ENCODE measurements at regions not wholly inside any gene's neighbourhood (a gene's known extent, or its start where the extent isn't known, plus 50 kb on each side); places are given as distances from the start of the nearest gene placed in this dataset.

- Histone ChIP-seq H3K9me2 (ENCODE audit: insufficient read depth) (no peaks in the 10 kb centered on the region), H3K79me2 (ENCODE audit: insufficient read depth, low read length) (no peaks in the 10 kb centered on the region), H3K27ac (ENCODE audit: low read depth, low read length) (no peak overlapping the region), H3K36me3 (ENCODE audit: control insufficient read depth in 1 of 2, insufficient read depth in 2 of 2, low read length in 2 of 2) (no peaks in the 10 kb centered on the region), H3K4me3 (replicated peaks in 1 of 2; ENCODE audit: low read depth in 1 of 2, low read length in 2 of 2) (no peak overlapping the region), H3K9me3 (ENCODE audit: control insufficient read depth in 1 of 2, insufficient read depth in 1 of 2, low read depth in 1 of 2, low read length in 2 of 2) (peaks cover 8 to 24% of the 10 kb centered on the region in 2 experiments; a peak in 2 of 4 replicates), H3K4me1 (ENCODE audit: control insufficient read depth in 1 of 2, insufficient read depth in 2 of 2, low read length in 2 of 2) (no peaks in the 10 kb centered on the region), H4K20me1 (ENCODE audit: insufficient read depth) (no peaks in the 10 kb centered on the region), H2AFZ (ENCODE audit: low read depth, low read length, poor library complexity, severe bottlenecking) (no peak overlapping the region), H3K4me2 (ENCODE audit: low read length) (no peak overlapping the region), H3K27me3 (ENCODE audit: insufficient read depth, low read length) (no peaks in the 10 kb centered on the region), H3K9ac (ENCODE audit: low read length) (no peak overlapping the region)
- no TSS peak for BruUV-seq (replicated peaks)
- RAD21 ChIA-PET (ENCODE audit: low non-redundant PET in 1 of 2, low total read pairs in 2 of 2, uncharacterized antibody in 2 of 2, unreplicated experiment in 2 of 2) = no interaction called here
- intact Hi-C loops (cut with micrococcal nuclease) = no loop called here
- TF ChIP-seq SP1 (IDR thresholded peaks at IDR 0.05; ENCODE audit: low read depth) (no peak), JUND (IDR thresholded peaks at IDR 0.05) (no peak)
- CTCF ChIA-PET = no interaction called here
- ATAC-seq (no peak), DNase-seq (ENCODE audit: low read depth, low spot score) (no peak)
- POLR2A ChIA-PET = no interaction called here
Observed at GRCh38 chr21:20301395-20301794, 696.8 kb upstream of the NCAM2 start.

DNA sequence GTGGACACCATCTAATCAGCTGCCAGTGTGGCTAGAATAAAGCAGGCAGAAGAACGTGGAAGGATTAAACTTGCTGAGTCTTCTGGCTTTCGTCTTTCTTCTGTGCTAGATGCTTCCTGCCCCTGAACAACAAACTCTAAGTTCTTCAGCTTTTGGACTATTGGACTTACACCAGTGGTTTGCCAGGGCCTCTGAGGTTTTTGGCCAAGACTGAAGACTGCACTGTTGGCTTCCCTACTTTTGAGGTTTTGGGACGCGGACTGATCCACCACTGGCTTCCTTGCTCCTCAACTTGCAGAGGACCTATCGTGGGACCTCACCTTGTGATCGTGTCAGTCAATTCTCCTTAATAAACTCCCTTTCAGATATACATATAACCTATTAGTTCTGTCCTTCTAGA lies 696.1 kb upstream of the NCAM2 start:
- CTCF ChIA-PET = no interaction called here
- ATAC-seq (no peak), DNase-seq (ENCODE audit: low read depth, low spot score) (no peak)
- Histone ChIP-seq H2AFZ (ENCODE audit: low read depth, low read length, poor library complexity, severe bottlenecking) (no peak overlapping the region), H4K20me1 (ENCODE audit: insufficient read depth) (no peaks in the 10 kb centered on the region), H3K9me2 (ENCODE audit: insufficient read depth) (no peaks in the 10 kb centered on the region), H3K79me2 (ENCODE audit: insufficient read depth, low read length) (no peaks in the 10 kb centered on the region), H3K4me2 (ENCODE audit: low read length) (no peak overlapping the region), H3K27ac (ENCODE audit: low read depth, low read length) (no peak overlapping the region), H3K9ac (ENCODE audit: low read length) (no peak overlapping the region), H3K4me1 (ENCODE audit: control insufficient read depth in 1 of 2, insufficient read depth in 2 of 2, low read length in 2 of 2) (no peaks in the 10 kb centered on the region), H3K9me3 (ENCODE audit: control insufficient read depth in 1 of 2, insufficient read depth in 1 of 2, low read depth in 1 of 2, low read length in 2 of 2) (peaks cover 8 to 18% of the 10 kb centered on the region in 2 experiments; a peak in 2 of 4 replicates), H3K27me3 (ENCODE audit: insufficient read depth, low read length) (no peaks in the 10 kb centered on the region), H3K4me3 (replicated peaks in 1 of 2; ENCODE audit: low read depth in 1 of 2, low read length in 2 of 2) (no peak overlapping the region), H3K36me3 (ENCODE audit: control insufficient read depth in 1 of 2, insufficient read depth in 2 of 2, low read length in 2 of 2) (no peaks in the 10 kb centered on the region)
- POLR2A ChIA-PET = no interaction called here
- RAD21 ChIA-PET (ENCODE audit: low non-redundant PET in 1 of 2, low total read pairs in 2 of 2, uncharacterized antibody in 2 of 2, unreplicated experiment in 2 of 2) = no interaction called here
- BruUV-seq (replicated peaks) = no TSS peak
- intact Hi-C loops (cut with micrococcal nuclease) = no loop called here
- no peak for TF ChIP-seq SIN3A (IDR thresholded peaks at IDR 0.05; ENCODE audit: low read depth)
- no peak for TF ChIP-seq ATF3 (IDR thresholded peaks at IDR 0.05)
- TF ChIP-seq POLR2AphosphoS5 (IDR thresholded peaks at IDR 0.05; ENCODE audit: low read depth, low read length) = no peak
- TF ChIP-seq CBX3 (IDR thresholded peaks at IDR 0.05; ENCODE audit: low read depth) = no peak

Data from HCT116 (cell line).